ENCODE measurements at regions not wholly inside any gene's neighbourhood (a gene's known extent, or its start where the extent isn't known, plus 50 kb on each side); places are given as distances from the start of the nearest gene placed in this dataset.

GRCh38 chr10:2051108-2051507 lies 313.8 kb upstream of the ADARB2 start:
- TF ChIP-seq CTCF (IDR thresholded peaks at IDR 0.05) (no peak), POLR2A (IDR thresholded peaks at IDR 0.05) (no peak), POLR2AphosphoS5 (IDR thresholded peaks at IDR 0.05) (no peak)
